H9 (cell line): ENCODE measurements at regions not wholly inside any gene's neighbourhood (a gene's known extent, or its start where the extent isn't known, plus 50 kb on each side); places are given as distances from the start of the nearest gene placed in this dataset.

Experiments
- DNase-seq: peaks from one replicate; pipeline ENCODE4 v3.0.0-alpha.2; 2017
- H2AFZ ChIP-seq: one replicate; pipeline ENCODE4 v1.6.1; 2013; ENCODE audit warnings: mild to moderate bottlenecking, low read length, control low read depth, moderate library complexity
- H2AK5ac ChIP-seq: 2 replicates; pipeline ENCODE4 v1.6.1; 2013; ENCODE audit warnings: low read length, control low read depth, mixed read lengths; ENCODE audit not compliant: insufficient read length
- H2BK120ac ChIP-seq: one replicate; pipeline ENCODE4 v1.6.1; 2013; ENCODE audit warnings: low read depth, mild to moderate bottlenecking, low read length, control low read depth, inconsistent platforms; ENCODE audit not compliant: poor library complexity, severe bottlenecking
- H2BK12ac ChIP-seq: 2 replicates; pipeline ENCODE4 v1.6.1; 2013; ENCODE audit warnings: low read length, control low read depth, mixed read lengths, low read depth; ENCODE audit not compliant: insufficient read length
- H2BK15ac ChIP-seq: 2 replicates; pipeline ENCODE4 v1.6.1; 2013; ENCODE audit warnings: low read depth, low read length, control low read depth
- H2BK20ac ChIP-seq: one replicate; pipeline ENCODE4 v1.6.1; 2013; ENCODE audit warnings: low read depth, mild to moderate bottlenecking, low read length, control low read depth, inconsistent platforms; ENCODE audit not compliant: poor library complexity, severe bottlenecking
- H2BK5ac ChIP-seq: 2 replicates; pipeline ENCODE4 v1.6.1; 2013; ENCODE audit warnings: low read length, control low read depth, mixed read lengths; ENCODE audit not compliant: insufficient read length
- H3K14ac ChIP-seq: 2 replicates; pipeline ENCODE4 v1.6.1; 2013; ENCODE audit warnings: low read length, control low read depth; ENCODE audit not compliant: insufficient read depth
- H3K18ac ChIP-seq: 2 replicates; pipeline ENCODE4 v1.6.1; 2013; ENCODE audit warnings: low read depth, mild to moderate bottlenecking, mixed read lengths, low read length, control low read depth; ENCODE audit not compliant: insufficient read length
- H3K23ac ChIP-seq: 2 replicates; pipeline ENCODE4 v1.6.1; 2013; ENCODE audit warnings: low read length, control low read depth, mixed read lengths, low read depth; ENCODE audit not compliant: insufficient read length
- H3K23me2 ChIP-seq: 2 replicates; pipeline ENCODE4 v1.6.1; 2013; ENCODE audit warnings: low read depth, mild to moderate bottlenecking, mixed read lengths, low read length, control low read depth; ENCODE audit not compliant: insufficient read length, poor library complexity, severe bottlenecking
- H3K27ac ChIP-seq: 2 replicates; pipeline ENCODE4 v1.5.1; 2013; ENCODE audit warnings: low read length, control low read depth, mixed read lengths, low read depth; ENCODE audit not compliant: insufficient read length
- H3K27me3 ChIP-seq: 2 replicates; pipeline ENCODE4 v1.6.1; 2013; ENCODE audit warnings: low read length, control low read depth, inconsistent platforms; ENCODE audit not compliant: insufficient read depth
- H3K4ac ChIP-seq: 2 replicates; pipeline ENCODE4 v1.6.1; 2013; ENCODE audit warnings: low read depth, mild to moderate bottlenecking, control low read depth, inconsistent platforms, low read length, moderate library complexity
- H3K4me1 ChIP-seq: 2 replicates; pipeline ENCODE4 v1.6.1; 2013; ENCODE audit warnings: low read length, control low read depth, inconsistent platforms; ENCODE audit not compliant: insufficient read depth
- H3K4me2 ChIP-seq: 2 replicates; pipeline ENCODE4 v1.6.1; 2013; ENCODE audit warnings: low read length, control low read depth, mixed read lengths; ENCODE audit not compliant: insufficient read length, insufficient read depth
- H3K56ac ChIP-seq: 2 replicates; pipeline ENCODE4 v1.6.1; 2013; ENCODE audit warnings: low read depth, mild to moderate bottlenecking, mixed read lengths, low read length, control low read depth; ENCODE audit not compliant: insufficient read length
- H3K79me1 ChIP-seq: 2 replicates; pipeline ENCODE4 v1.6.1; 2013; ENCODE audit warnings: low read depth, mild to moderate bottlenecking, moderate library complexity, low read length, control low read depth, inconsistent platforms; ENCODE audit not compliant: insufficient read depth, poor library complexity, severe bottlenecking
- H3K79me2 ChIP-seq: 2 replicates; pipeline ENCODE4 v1.6.1; 2013; ENCODE audit warnings: low read length, control low read depth, inconsistent platforms; ENCODE audit not compliant: insufficient read depth
- H3K9ac ChIP-seq: 2 replicates; pipeline ENCODE4 v1.6.1; 2013; ENCODE audit warnings: low read length, control low read depth, mixed read lengths; ENCODE audit not compliant: insufficient read length; ENCODE audit errors: extremely low read depth
- H3K9me3 ChIP-seq: one replicate; pipeline ENCODE4 v1.6.1; 2013; ENCODE audit warnings: low read depth, low read length, inconsistent platforms; ENCODE audit not compliant: control insufficient read depth
- H3T11ph ChIP-seq: one replicate; pipeline ENCODE4 v1.6.1; 2013; ENCODE audit warnings: mild to moderate bottlenecking, low read length, control low read depth, inconsistent platforms
- H4K20me1 ChIP-seq: one replicate; pipeline ENCODE4 v1.6.1; 2013; ENCODE audit not compliant: control insufficient read depth, insufficient read length, insufficient read depth
- H4K5ac ChIP-seq: 2 replicates; pipeline ENCODE4 v1.6.1; 2013; ENCODE audit warnings: low read depth, mild to moderate bottlenecking, mixed read lengths, low read length, control low read depth; ENCODE audit not compliant: insufficient read length
- H4K8ac ChIP-seq: replicated peaks from 2 replicates; pipeline ENCODE4 v1.6.1; 2013; ENCODE audit warnings: low read length, control low read depth, mixed read lengths, low read depth; ENCODE audit not compliant: insufficient read length
- H4K91ac ChIP-seq: 2 replicates; pipeline ENCODE4 v1.6.1; 2013; ENCODE audit warnings: low read depth, mild to moderate bottlenecking, moderate library complexity, mixed read lengths, low read length, control low read depth; ENCODE audit not compliant: insufficient read length
- H3K27ac Mint-ChIP-seq, 3 experiments: 2 replicates in 2 of 3; 3 replicates in 1 of 3; pipeline ENCODE4 v1.8.0; 2020 to 2021; ENCODE audit warnings: mixed read lengths in 3 of 3, mild to moderate bottlenecking in 1 of 3, moderate library complexity in 1 of 3
- H3K27me3 Mint-ChIP-seq: 2 replicates; pipeline ENCODE4 v1.8.0; 2021; ENCODE audit warnings: low read depth, mild to moderate bottlenecking, moderate library complexity, mixed read lengths
- H3K36me3 Mint-ChIP-seq, 3 experiments: 2 replicates in 2 of 3; 3 replicates in 1 of 3; pipeline ENCODE4 v1.8.0; 2020 to 2021; ENCODE audit warnings: low read depth in 3 of 3, mixed read lengths in 3 of 3; ENCODE audit not compliant: insufficient read depth in 1 of 3
- H3K4me1 Mint-ChIP-seq, 2 experiments: 2 replicates each; pipeline ENCODE4 v1.8.0; 2020; ENCODE audit warnings: mixed read lengths in 2 of 2
- H3K4me3 Mint-ChIP-seq, 2 experiments: 2 replicates in 1 of 2; 3 replicates in 1 of 2; pipeline ENCODE4 v1.8.0; 2020 to 2021; ENCODE audit warnings: mild to moderate bottlenecking in 2 of 2, mixed read lengths in 2 of 2, moderate library complexity in 1 of 2
- H3K9me3 Mint-ChIP-seq, 2 experiments: 2 replicates in 1 of 2; 3 replicates in 1 of 2; pipeline ENCODE4 v1.8.0; 2020; ENCODE audit warnings: mild to moderate bottlenecking in 2 of 2, mixed read lengths in 2 of 2, moderate library complexity in 1 of 2
- CTCF ChIP-seq: fragments of 200-600 bp; sonication (generic); conservative IDR thresholded peaks from 3 replicates; pipeline ENCODE4 v1.8.0; 2021; ENCODE audit warnings: antibody characterized with exemption, mild to moderate bottlenecking
- WGBS: extraction: QIAGEN DNeasy Blood & Tissue Kit; methylation state at CpG from one replicate; pipeline ENCODE4 v1.1.7; 2013; ENCODE audit warnings: missing lambda C conversion rate, low lambda C conversion rate, mixed read lengths; ENCODE audit not compliant: insufficient read length; ENCODE audit errors: extremely low coverage; 5-methylcytosine and 5-hydroxymethylcytosine counted together

DNA sequence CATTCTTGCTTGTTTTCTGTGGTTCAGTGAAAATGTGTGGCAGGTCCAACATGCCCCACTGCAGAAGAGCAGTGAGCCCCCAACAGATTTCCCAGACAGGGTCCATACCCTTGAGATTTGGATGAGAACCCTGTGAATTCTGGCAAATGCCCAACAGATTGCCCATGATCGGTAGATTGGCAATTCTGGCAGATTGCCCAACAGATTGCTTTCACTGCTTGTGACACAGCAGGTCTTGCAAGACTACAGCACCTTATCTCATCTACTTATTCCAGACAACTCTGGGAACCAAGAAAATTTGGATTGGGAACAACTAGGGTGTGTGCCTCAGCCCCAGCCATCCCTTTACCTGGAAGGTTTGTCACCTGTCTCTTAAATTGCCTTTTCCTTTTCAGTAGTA, 143.7 kb upstream of the COL1A2 start:
- Mint-ChIP-seq H3K9me3 (no peaks in the 10 kb centered on the region), H3K27me3 (peaks cover 28% of the 10 kb centered on the region), H3K27ac (no peak overlapping the region), H3K4me3 (no peak overlapping the region), H3K36me3 (no peaks in the 10 kb centered on the region), H3K4me1 (no peaks in the 10 kb centered on the region)
- Histone ChIP-seq H4K8ac (no peak overlapping the region), H3K9me3 (no peaks in the 10 kb centered on the region), H2BK15ac (no peak overlapping the region), H2BK120ac (no peak overlapping the region), H3T11ph (no peak overlapping the region), H3K4me1 (peaks cover 3% of the 10 kb centered on the region; the same call in 1 of the 2 replicates), H3K4me2 (no peak overlapping the region), H3K79me1 (no peaks in the 10 kb centered on the region), H3K56ac (no peak overlapping the region), H2BK20ac (no peak overlapping the region), H3K79me2 (no peaks in the 10 kb centered on the region), H3K18ac (no peak overlapping the region), H2AFZ (no peak overlapping the region), H3K9ac (no peak overlapping the region), H3K23me2 (no peaks in the 10 kb centered on the region), H4K5ac (no peak overlapping the region), H4K91ac (no peak overlapping the region), H3K14ac (no peak overlapping the region), H3K23ac (no peak overlapping the region), H3K4ac (no peak overlapping the region), H4K20me1 (no peaks in the 10 kb centered on the region), H2BK12ac (no peak overlapping the region), H2BK5ac (no peak overlapping the region), H3K27ac (no peak overlapping the region), H3K27me3 (no peaks in the 10 kb centered on the region), H2AK5ac (no peak overlapping the region)
- no peak for DNase-seq
- no CpG with 5 or more reads among the region's 1 CpG for WGBS
- no peak for TF ChIP-seq CTCF
